D721Med (cell line): ENCODE measurements at regions not wholly inside any gene's neighbourhood (a gene's known extent, or its start where the extent isn't known, plus 50 kb on each side); places are given as distances from the start of the nearest gene placed in this dataset.

Experiments used
- DNase-seq: peaks from one replicate; pipeline ENCODE4 v3.0.0; 2011; ENCODE audit warnings: low spot score; ENCODE audit not compliant: insufficient read length
- FAIRE-seq: peaks from 2 replicates; lab custom pipeline; 2011; peaks lifted over from hg19 to GRCh38; lab: Jason Lieb, UNC
- TF ChIP-seq, protein P1 (sequence below): IDR thresholded peaks from 2 replicates; pipeline ENCODE4 v1.5.1; 2012; ENCODE audit warnings: mild to moderate bottlenecking, control low read depth; ENCODE audit not compliant: insufficient read depth; ENCODE audit errors: missing control alignments

GRCh38 chr14:95460647-95461478 is 55.6 kb downstream of the SYNE3 start:
- DNase-seq (no peak), FAIRE-seq (no peak)
- TF ChIP-seq, protein P1, sequence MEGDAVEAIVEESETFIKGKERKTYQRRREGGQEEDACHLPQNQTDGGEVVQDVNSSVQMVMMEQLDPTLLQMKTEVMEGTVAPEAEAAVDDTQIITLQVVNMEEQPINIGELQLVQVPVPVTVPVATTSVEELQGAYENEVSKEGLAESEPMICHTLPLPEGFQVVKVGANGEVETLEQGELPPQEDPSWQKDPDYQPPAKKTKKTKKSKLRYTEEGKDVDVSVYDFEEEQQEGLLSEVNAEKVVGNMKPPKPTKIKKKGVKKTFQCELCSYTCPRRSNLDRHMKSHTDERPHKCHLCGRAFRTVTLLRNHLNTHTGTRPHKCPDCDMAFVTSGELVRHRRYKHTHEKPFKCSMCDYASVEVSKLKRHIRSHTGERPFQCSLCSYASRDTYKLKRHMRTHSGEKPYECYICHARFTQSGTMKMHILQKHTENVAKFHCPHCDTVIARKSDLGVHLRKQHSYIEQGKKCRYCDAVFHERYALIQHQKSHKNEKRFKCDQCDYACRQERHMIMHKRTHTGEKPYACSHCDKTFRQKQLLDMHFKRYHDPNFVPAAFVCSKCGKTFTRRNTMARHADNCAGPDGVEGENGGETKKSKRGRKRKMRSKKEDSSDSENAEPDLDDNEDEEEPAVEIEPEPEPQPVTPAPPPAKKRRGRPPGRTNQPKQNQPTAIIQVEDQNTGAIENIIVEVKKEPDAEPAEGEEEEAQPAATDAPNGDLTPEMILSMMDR: no peak

DNA sequence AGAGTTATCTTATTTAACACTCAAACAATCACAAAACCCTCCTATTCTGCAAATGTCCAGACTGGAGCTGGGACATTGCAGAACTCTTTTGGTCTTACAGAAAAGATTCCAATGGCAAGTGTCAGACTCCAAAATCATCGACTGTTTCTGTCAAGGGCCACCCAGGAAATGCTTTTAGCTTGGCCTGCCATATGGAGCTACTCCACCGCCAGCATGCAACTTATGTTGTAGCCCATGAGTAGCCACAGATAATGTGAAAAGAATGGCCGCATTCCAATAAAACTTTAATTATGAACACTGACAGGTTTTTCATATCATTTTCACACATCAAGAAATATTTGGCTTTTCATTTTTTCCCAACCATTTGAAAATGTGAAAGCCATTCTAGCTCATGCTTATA is 57.5 kb downstream of the SYNE3 start:
- DNase-seq (no peak), FAIRE-seq (no peak)
- TF ChIP-seq, protein P1: no peak

DNA sequence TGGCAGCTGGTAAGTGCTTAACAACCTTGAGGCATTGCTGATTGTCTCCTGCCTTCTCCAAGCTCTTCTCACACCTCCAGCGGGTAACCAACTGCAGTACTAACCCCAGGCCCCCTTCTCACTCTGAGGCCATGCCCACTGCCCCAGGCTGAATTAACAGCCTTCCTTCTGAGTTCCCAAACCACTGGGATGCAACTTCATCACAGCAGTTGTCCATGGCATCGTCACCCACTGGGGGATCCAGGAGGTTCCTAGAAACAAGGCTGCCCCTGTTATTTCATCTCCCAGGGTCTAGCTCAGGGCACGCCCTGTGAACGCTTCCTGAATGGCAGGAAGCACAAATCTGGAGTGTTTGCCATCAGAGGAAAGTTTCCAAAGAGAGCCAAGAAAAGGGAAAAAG is 58.0 kb downstream of the SYNE3 start:
- DNase-seq (no peak), FAIRE-seq (no peak)
- TF ChIP-seq, protein P1: no peak

DNA sequence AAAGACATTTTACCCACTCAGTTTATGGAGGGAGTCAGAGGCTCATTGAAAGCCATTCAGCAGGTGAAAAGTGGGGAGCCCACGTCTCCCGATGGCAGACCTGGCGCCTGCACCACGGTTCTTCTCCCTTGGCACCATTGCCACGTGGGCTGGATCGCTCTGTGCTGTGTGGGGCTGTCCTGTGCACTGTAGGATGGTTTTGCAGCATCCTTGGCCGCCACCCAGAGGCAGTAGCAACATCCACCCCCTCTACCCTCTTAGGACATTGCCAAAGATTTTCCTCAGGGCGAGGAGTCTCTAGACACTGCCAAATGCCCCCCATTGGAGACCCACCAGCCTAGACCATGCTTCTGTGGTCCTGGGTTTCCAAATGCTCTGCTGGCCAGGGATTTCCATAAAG is 60.2 kb downstream of the SYNE3 start:
- DNase-seq (no peak), FAIRE-seq (no peak)
- TF ChIP-seq, protein P1: no peak

- DNase-seq (no peak), FAIRE-seq (no peak)
- TF ChIP-seq, protein P1: no peak
These were observed 61.2 kb downstream of the SYNE3 start for GRCh38 chr14:95455246-95455645.

DNA sequence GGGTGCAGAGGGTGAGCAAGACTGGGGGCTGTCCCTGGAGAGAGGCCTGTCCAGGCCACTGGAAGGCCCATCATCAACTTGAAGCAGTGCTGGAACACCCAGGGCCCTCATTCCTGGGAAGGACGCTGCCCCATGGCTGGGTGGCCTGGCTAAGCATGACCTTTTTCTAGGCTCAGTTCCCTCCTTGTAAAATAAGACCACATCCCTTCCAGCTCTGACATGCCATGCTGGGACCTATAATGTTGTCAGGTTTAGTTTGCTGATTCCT is 62.8 kb downstream of the SYNE3 start:
- no peak for FAIRE-seq
- TF ChIP-seq, protein P1: no peak
- no peak for DNase-seq

DNA sequence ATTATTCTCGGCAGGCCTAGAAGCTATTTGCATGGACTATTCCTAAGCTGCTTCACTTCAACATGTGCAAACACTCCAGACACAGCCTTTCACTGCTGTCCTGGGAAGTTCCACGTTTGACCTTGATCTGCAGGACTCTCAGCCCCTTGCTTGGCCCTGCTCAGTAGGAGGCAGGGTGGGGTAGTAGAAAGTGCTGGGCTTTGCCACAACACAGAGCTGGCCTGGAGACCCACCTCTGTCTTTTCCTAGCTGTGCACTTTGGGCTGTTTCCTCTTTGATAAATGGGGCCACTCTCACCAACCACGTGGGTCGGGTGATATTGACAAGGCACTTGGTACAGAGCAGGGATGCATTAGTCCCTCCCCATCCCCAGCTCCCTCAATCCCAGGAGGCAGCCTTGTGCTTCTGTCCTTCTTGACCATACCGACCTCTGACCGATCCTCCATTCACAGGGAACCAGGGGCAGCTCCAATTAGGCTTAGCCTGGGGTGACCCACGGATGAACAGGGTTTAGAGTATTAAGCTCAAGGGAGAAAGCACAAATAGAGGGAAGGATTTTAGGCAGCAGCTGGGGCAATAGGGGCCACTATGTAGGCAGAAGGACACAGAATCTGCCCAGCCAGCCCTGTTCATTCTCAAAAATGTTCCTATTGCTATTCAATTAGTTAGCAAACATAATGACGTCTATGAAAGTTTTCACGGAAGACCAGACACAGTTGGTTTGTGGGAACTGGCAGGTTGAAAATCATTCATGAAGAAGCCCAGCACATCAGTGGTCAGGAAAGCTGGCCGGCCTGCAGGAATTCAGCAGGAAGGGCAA is 63.3 kb downstream of the SYNE3 start:
- DNase-seq (no peak), FAIRE-seq (no peak)
- TF ChIP-seq, protein P1: no peak
